ENCODE measurements at regions not wholly inside any gene's neighbourhood (a gene's known extent, or its start where the extent isn't known, plus 50 kb on each side); places are given as distances from the start of the nearest gene placed in this dataset.

GRCh38 chr5:158119961-158120723 lies 261.2 kb upstream of the CLINT1 start:
- TF ChIP-seq AHR (CRISPR knock-in tag; IDR thresholded peaks at IDR 0.05) (no peak), ZNF772 (CRISPR knock-in tag; IDR thresholded peaks at IDR 0.05) (no peak), E2F5 (CRISPR knock-in tag; conservative IDR thresholded peaks at IDR 0.05) (no peak), ZNF724P (CRISPR knock-in tag; IDR thresholded peaks at IDR 0.05; ENCODE audit: borderline replicate concordance) (no peak), ZNF530 (CRISPR knock-in tag; IDR thresholded peaks at IDR 0.05; ENCODE audit: low read depth) (no peak), PITX1 (CRISPR knock-in tag; IDR thresholded peaks at IDR 0.05) (no peak), HOMEZ (CRISPR knock-in tag; IDR thresholded peaks at IDR 0.05; ENCODE audit: low read depth) (no peak), ZNF740 (CRISPR knock-in tag; IDR thresholded peaks at IDR 0.05) (no peak), PAWR (CRISPR knock-in tag; IDR thresholded peaks at IDR 0.05; ENCODE audit: borderline replicate concordance) (no peak), ZNF614 (CRISPR knock-in tag; IDR thresholded peaks at IDR 0.05; ENCODE audit: borderline replicate concordance) (no peak), SPEN (CRISPR knock-in tag; IDR thresholded peaks at IDR 0.05; ENCODE audit: low read depth) (no peak), ZNF775 (CRISPR knock-in tag; IDR thresholded peaks at IDR 0.05; ENCODE audit: borderline replicate concordance) (no peak), DNMT3B (CRISPR knock-in tag; conservative IDR thresholded peaks at IDR 0.05) (no peak)
- intact Hi-C loops (cut with micrococcal nuclease; ENCODE audit: unreplicated experiment) (no loop called here), in situ Hi-C loops (cut with HindIII; ENCODE audit: extremely low pct_ligation_motif_present, low pct_unique_long_range_greater_than_20kb) (no loop called here)
- no peaks in the 10 kb centered on the region for H4K20me1 ChIP-seq (ENCODE audit: insufficient read depth, low read length)
- H3K9me3 ChIP-seq (ENCODE audit: low read length): no peaks in the 10 kb centered on the region
- POLR2A ChIA-PET: no interaction called here
- no peaks in the 10 kb centered on the region for H3K4me1 ChIP-seq (ENCODE audit: insufficient read depth, low read length)
- H3K79me2 ChIP-seq (ENCODE audit: insufficient read depth, low read length): no peaks in the 10 kb centered on the region
- ATAC-seq (no peak), FAIRE-seq (no peak), DNase-seq (ENCODE audit: low spot score) (no peak)
- H3K36me3 ChIP-seq (replicated peaks in 1 of 2; ENCODE audit: control insufficient read depth in 1 of 2, insufficient read depth in 2 of 2, low read length in 2 of 2): no peaks in the 10 kb centered on the region
- H3K4me3 ChIP-seq (replicated peaks in 1 of 3; ENCODE audit: insufficient read depth in 1 of 3, low read depth in 2 of 3, low read length in 3 of 3): no peak overlapping the region
- no peak overlapping the region for H3K9ac ChIP-seq (ENCODE audit: insufficient read depth, low read depth, low read length)
- H2AFZ ChIP-seq (ENCODE audit: low read length): no peak overlapping the region
- WGBS (ENCODE audit: low lambda C conversion rate): 20% methylated on average over 5 of the region's 5 CpGs
- H3K27me3 ChIP-seq (ENCODE audit: control insufficient read depth in 1 of 2, insufficient read depth in 2 of 2, low read length in 2 of 2): no peaks in the 10 kb centered on the region; a peak in 2 of 5 replicates
- H3K27ac ChIP-seq (ENCODE audit: extremely low read length, insufficient read depth, low read length): no peak overlapping the region
- no peak overlapping the region for H3K4me2 ChIP-seq (ENCODE audit: low read depth, low read length)
- no TSS peak for BruUV-seq (replicated peaks)
- CTCF ChIA-PET (ENCODE audit: low intra/inter-chr PET ratio, low total read pairs): no interaction called here
